C1 segment of cervical spinal cord (tissue), 14 donors: ENCODE measurements at regions not wholly inside any gene's neighbourhood (a gene's known extent, or its start where the extent isn't known, plus 50 kb on each side); places are given as distances from the start of the nearest gene placed in this dataset.
"Not testable (repeated sequence)": the region's sequence is repeated elsewhere in the genome, so short reads cannot be mapped to it uniquely, and the experiment has no call there.

ENCODE experiments used
- DNase-seq, 14 donors: peaks; one replicate each; lab custom pipeline; 2025; lab: John Stamatoyannopoulos, UW

- no peak for DNase-seq
Observed at GRCh38 chr10:34957531-34957930, 132.6 kb downstream of the CUL2 start.

GRCh38 chr10:34956756-34957155 is 133.4 kb downstream of the CUL2 start:
- no peak for DNase-seq

- no peak for DNase-seq
Observed at GRCh38 chr10:34955391-34955790, 134.8 kb downstream of the CUL2 start.

GRCh38 chr10:34954142-34954541 is 136.0 kb downstream of the CUL2 start:
- DNase-seq, result no peak

- not testable (repeated sequence) for DNase-seq
Observed at GRCh38 chr10:34951263-34951887, 136.3 kb upstream of the PARD3 start.

- not testable (repeated sequence) for DNase-seq
Observed at GRCh38 chr10:34945951-34946522, 130.9 kb upstream of the PARD3 start.

GRCh38 chr10:34941471-34942357 is 126.6 kb upstream of the PARD3 start:
- no peak for DNase-seq

GRCh38 chr10:34940436-34940835 is 125.3 kb upstream of the PARD3 start:
- no peak for DNase-seq

GRCh38 chr10:34938399-34938670 is 123.2 kb upstream of the PARD3 start:
- no peak for DNase-seq

- DNase-seq, result not testable (repeated sequence)
Observed at GRCh38 chr10:34937643-34938398, 122.7 kb upstream of the PARD3 start.

GRCh38 chr10:34936061-34936460 is 121.0 kb upstream of the PARD3 start:
- no peak for DNase-seq

- DNase-seq, result peak in 2 of 14 donors; percentile 2 to 4
Observed at GRCh38 chr10:34933676-34934075, 118.6 kb upstream of the PARD3 start.

- no peak for DNase-seq
Observed at GRCh38 chr10:34932235-34932634, 117.1 kb upstream of the PARD3 start.

GRCh38 chr10:34931216-34931615 is 116.1 kb upstream of the PARD3 start:
- DNase-seq, result no peak

- no peak for DNase-seq
Observed at GRCh38 chr10:34922138-34922537, 107.0 kb upstream of the PARD3 start.

- DNase-seq, result no peak
Observed at GRCh38 chr10:34920578-34920977, 105.5 kb upstream of the PARD3 start.

- no peak for DNase-seq
Observed at GRCh38 chr10:34918776-34919315, 103.8 kb upstream of the PARD3 start.

- no peak for DNase-seq
Observed at GRCh38 chr10:34918060-34918775, 103.1 kb upstream of the PARD3 start.

GRCh38 chr10:34916314-34916713 is 101.2 kb upstream of the PARD3 start:
- DNase-seq, result no peak

GRCh38 chr10:34912771-34913170 is 97.7 kb upstream of the PARD3 start:
- DNase-seq, result no peak

GRCh38 chr10:34911661-34912205 is 96.6 kb upstream of the PARD3 start:
- no peak for DNase-seq
